HepG2 (cell line): ENCODE measurements at regions not wholly inside any gene's neighbourhood (a gene's known extent, or its start where the extent isn't known, plus 50 kb on each side); places are given as distances from the start of the nearest gene placed in this dataset.

Experiments used
- HNF4G ChIP-seq, 2 experiments: sonication (generic) in 1 of 2; formaldehyde crosslinking in 1 of 2; IDR thresholded peaks; 2 replicates each; pipeline versions ENCODE4 v1.4.0 to v1.6.1; 2011 to 2020; ENCODE audit warnings: borderline replicate concordance in 2 of 2, low read depth in 2 of 2, mild to moderate bottlenecking in 2 of 2, low read length in 1 of 2, missing genetic modification reagents in 1 of 2, moderate library complexity in 1 of 2
- JDP2 ChIP-seq: sonication (generic); formaldehyde crosslinking; IDR thresholded peaks from 2 replicates; pipeline ENCODE4 v1.8.1; 2022; ENCODE audit warnings: missing genetic modification reagents, borderline replicate concordance
- KDM6A ChIP-seq: IDR thresholded peaks from 2 replicates; pipeline ENCODE4 v1.6.1; 2016; ENCODE audit warnings: low read depth
- MIXL1 ChIP-seq: IDR thresholded peaks from 2 replicates; pipeline ENCODE4 v1.6.1; 2016
- NFE2L2 ChIP-seq: fragments of 150-350 bp; IDR thresholded peaks from 2 replicates; pipeline ENCODE4 v1.6.1; 2014; ENCODE audit warnings: low read length
- NFKBIZ ChIP-seq: IDR thresholded peaks from 2 replicates; pipeline ENCODE4 v1.6.1; 2018; ENCODE audit warnings: missing genetic modification reagents, missing compliant biosample characterization
- PHB2 ChIP-seq: fragments of 450-650 bp; IDR thresholded peaks from 2 replicates; pipeline ENCODE4 v1.6.1; 2018; ENCODE audit not compliant: partially characterized antibody
- SNRNP70 ChIP-seq: fragments of 200-400 bp; formaldehyde crosslinking; IDR thresholded peaks from 2 replicates; pipeline ENCODE4 v1.6.1; 2017; ENCODE audit warnings: mild to moderate bottlenecking, low read depth, low read length, moderate library complexity
- TAF1 ChIP-seq: sonication (generic); formaldehyde crosslinking; IDR thresholded peaks from 2 replicates; pipeline ENCODE4 v1.4.0; 2020; ENCODE audit warnings: missing genetic modification reagents
- TOE1 ChIP-seq: sonication (generic); formaldehyde crosslinking; IDR thresholded peaks from 2 replicates; pipeline ENCODE4 v1.4.0; 2020; ENCODE audit warnings: mild to moderate bottlenecking, missing genetic modification reagents
- ZKSCAN5 ChIP-seq: sonication (generic); formaldehyde crosslinking; IDR thresholded peaks from 2 replicates; pipeline ENCODE4 v1.5.1; 2020; ENCODE audit warnings: mild to moderate bottlenecking, missing genetic modification reagents
- ZNF17 ChIP-seq: sonication (generic); formaldehyde crosslinking; IDR thresholded peaks from 2 replicates; pipeline ENCODE4 v1.5.0; 2020; ENCODE audit warnings: mild to moderate bottlenecking, missing genetic modification reagents
- ZNF577 ChIP-seq: sonication (generic); formaldehyde crosslinking; IDR thresholded peaks from 2 replicates; pipeline ENCODE4 v1.4.0; 2020; ENCODE audit warnings: mild to moderate bottlenecking, low read depth, missing genetic modification reagents, borderline replicate concordance
- ZSCAN25 ChIP-seq: sonication (generic); formaldehyde crosslinking; IDR thresholded peaks from 2 replicates; pipeline ENCODE4 v1.8.0; 2022; ENCODE audit warnings: mild to moderate bottlenecking, missing genetic modification reagents
- TF ChIP-seq, protein P1 (sequence below), 2 experiments: fragments of 450-650 bp in 1 of 2; sonication (generic) in 1 of 2; formaldehyde crosslinking in 1 of 2; IDR thresholded peaks; 2 replicates each; pipeline versions ENCODE4 v1.6.1 to v1.8.0; 2016 to 2022; ENCODE audit warnings: antibody characterized with exemption in 1 of 2, mild to moderate bottlenecking in 1 of 2, missing genetic modification reagents in 1 of 2
- TF ChIP-seq, protein P2 (sequence below): sonication (generic); formaldehyde crosslinking; IDR thresholded peaks from 2 replicates; pipeline ENCODE4 v1.4.0; 2020; ENCODE audit warnings: missing genetic modification reagents, mild to moderate bottlenecking, borderline replicate concordance

DNA sequence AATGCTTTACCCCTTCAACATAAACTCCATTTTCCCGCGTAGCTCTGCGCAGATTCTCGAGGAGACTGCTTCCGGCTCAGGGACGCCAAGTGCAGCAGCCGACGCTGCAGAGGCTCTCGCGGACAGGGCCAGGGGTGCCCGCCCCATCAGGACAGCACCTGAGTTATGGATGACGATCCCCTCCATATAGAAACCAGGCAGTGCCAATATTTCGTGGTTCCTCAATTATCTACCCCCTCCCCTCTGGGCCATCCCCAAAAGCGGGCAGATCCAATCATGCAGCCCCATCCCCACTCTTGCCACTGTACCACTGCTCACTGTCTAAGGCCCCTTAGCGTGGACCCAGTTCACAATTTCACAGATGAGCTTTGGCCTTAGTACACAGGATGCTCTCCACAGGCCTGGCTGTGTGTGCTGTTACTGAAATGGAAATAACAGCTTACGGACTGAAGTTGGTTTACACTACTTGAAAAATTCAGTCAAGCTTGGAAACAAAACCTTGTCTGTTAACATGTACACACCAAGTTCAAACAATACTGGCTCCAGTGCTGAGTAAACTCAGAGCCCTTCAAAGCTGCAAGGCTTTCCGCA lies 74.5 kb downstream of the DACT2 start (continued):
- peak; percentile 52 for TF ChIP-seq HNF4G (IDR thresholded peaks at IDR 0.05; ENCODE audit: borderline replicate concordance, low read depth, low read length)
- peak; percentile 38; the same call in 1 of the 2 replicates for TF ChIP-seq HNF4G (CRISPR knock-in tag; IDR thresholded peaks at IDR 0.05; ENCODE audit: borderline replicate concordance, low read depth)
- peak; percentile 83 for TF ChIP-seq MIXL1 (CRISPR knock-in tag)
- TF ChIP-seq JDP2 (CRISPR knock-in tag) = no peak
- no peak for TF ChIP-seq TAF1 (CRISPR knock-in tag)
- no peak for TF ChIP-seq SNRNP70
- no peak for TF ChIP-seq ZKSCAN5 (CRISPR knock-in tag)
- no peak for TF ChIP-seq PHB2
- TF ChIP-seq ZSCAN25 (CRISPR knock-in tag) = no peak
- TF ChIP-seq, protein P1, sequence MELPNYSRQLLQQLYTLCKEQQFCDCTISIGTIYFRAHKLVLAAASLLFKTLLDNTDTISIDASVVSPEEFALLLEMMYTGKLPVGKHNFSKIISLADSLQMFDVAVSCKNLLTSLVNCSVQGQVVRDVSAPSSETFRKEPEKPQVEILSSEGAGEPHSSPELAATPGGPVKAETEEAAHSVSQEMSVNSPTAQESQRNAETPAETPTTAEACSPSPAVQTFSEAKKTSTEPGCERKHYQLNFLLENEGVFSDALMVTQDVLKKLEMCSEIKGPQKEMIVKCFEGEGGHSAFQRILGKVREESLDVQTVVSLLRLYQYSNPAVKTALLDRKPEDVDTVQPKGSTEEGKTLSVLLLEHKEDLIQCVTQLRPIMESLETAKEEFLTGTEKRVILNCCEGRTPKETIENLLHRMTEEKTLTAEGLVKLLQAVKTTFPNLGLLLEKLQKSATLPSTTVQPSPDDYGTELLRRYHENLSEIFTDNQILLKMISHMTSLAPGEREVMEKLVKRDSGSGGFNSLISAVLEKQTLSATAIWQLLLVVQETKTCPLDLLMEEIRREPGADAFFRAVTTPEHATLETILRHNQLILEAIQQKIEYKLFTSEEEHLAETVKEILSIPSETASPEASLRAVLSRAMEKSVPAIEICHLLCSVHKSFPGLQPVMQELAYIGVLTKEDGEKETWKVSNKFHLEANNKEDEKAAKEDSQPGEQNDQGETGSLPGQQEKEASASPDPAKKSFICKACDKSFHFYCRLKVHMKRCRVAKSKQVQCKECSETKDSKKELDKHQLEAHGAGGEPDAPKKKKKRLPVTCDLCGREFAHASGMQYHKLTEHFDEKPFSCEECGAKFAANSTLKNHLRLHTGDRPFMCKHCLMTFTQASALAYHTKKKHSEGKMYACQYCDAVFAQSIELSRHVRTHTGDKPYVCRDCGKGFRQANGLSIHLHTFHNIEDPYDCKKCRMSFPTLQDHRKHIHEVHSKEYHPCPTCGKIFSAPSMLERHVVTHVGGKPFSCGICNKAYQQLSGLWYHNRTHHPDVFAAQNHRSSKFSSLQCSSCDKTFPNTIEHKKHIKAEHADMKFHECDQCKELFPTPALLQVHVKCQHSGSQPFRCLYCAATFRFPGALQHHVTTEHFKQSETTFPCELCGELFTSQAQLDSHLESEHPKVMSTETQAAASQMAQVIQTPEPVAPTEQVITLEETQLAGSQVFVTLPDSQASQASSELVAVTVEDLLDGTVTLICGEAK (IDR thresholded peaks at IDR 0.05) = no peak
- TF ChIP-seq, protein P1 (CRISPR knock-in tag; IDR thresholded peaks at IDR 0.05) = peak; percentile 25; the same call in 1 of the 2 replicates
- TF ChIP-seq KDM6A (CRISPR knock-in tag) = peak; percentile 81
- no peak for TF ChIP-seq TOE1 (CRISPR knock-in tag)
- no peak for TF ChIP-seq NFE2L2
- TF ChIP-seq, protein P2, sequence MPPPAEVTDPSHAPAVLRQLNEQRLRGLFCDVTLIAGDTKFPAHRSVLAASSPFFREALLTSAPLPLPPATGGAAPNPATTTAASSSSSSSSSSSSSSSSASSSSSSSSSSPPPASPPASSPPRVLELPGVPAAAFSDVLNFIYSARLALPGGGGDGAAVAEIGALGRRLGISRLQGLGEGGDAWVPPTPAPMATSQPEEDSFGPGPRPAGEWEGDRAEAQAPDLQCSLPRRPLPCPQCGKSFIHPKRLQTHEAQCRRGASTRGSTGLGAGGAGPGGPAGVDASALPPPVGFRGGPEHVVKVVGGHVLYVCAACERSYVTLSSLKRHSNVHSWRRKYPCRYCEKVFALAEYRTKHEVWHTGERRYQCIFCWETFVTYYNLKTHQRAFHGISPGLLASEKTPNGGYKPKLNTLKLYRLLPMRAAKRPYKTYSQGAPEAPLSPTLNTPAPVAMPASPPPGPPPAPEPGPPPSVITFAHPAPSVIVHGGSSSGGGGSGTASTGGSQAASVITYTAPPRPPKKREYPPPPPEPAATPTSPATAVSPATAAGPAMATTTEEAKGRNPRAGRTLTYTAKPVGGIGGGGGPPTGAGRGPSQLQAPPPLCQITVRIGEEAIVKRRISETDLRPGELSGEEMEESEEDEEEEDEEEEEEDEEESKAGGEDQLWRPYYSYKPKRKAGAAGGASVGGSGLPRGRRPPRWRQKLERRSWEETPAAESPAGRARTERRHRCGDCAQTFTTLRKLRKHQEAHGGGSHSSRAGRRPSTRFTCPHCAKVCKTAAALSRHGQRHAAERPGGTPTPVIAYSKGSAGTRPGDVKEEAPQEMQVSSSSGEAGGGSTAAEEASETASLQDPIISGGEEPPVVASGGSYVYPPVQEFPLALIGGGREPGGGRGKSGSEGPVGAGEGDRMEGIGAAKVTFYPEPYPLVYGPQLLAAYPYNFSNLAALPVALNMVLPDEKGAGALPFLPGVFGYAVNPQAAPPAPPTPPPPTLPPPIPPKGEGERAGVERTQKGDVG (CRISPR knock-in tag) = peak; percentile 38; the same call in 1 of the 2 replicates
- peak; percentile 61; the same call in 1 of the 2 replicates for TF ChIP-seq NFKBIZ (CRISPR knock-in tag)
- TF ChIP-seq ZNF577 (CRISPR knock-in tag) = no peak
- no peak for TF ChIP-seq ZNF17 (CRISPR knock-in tag)
